ENCODE measurements at regions not wholly inside any gene's neighbourhood (a gene's known extent, or its start where the extent isn't known, plus 50 kb on each side); places are given as distances from the start of the nearest gene placed in this dataset.

GRCh38 chr13:65911546-65912193 is 1318.5 kb downstream of the PCDH9 start:
- TF ChIP-seq CTCF (conservative IDR thresholded peaks at IDR 0.05; ENCODE audit: low read length) (no peak), EZH2phosphoT487 (IDR thresholded peaks at IDR 0.05; ENCODE audit: borderline replicate concordance) (no peak)

Measured in Loucy (cell line).